ENCODE measurements at regions not wholly inside any gene's neighbourhood (a gene's known extent, or its start where the extent isn't known, plus 50 kb on each side); places are given as distances from the start of the nearest gene placed in this dataset.

- DNase-seq (ENCODE audit: low read depth), result no peak
These were observed 253.7 kb downstream of the AASDHPPT start for GRCh38 chr11:106331176-106331575.

GRCh38 chr11:106333678-106334077 lies 256.2 kb downstream of the AASDHPPT start:
- no peak for DNase-seq (ENCODE audit: low read depth)

GRCh38 chr11:106344394-106344793 lies 266.9 kb downstream of the AASDHPPT start:
- no peak for DNase-seq (ENCODE audit: low read depth)

DNA sequence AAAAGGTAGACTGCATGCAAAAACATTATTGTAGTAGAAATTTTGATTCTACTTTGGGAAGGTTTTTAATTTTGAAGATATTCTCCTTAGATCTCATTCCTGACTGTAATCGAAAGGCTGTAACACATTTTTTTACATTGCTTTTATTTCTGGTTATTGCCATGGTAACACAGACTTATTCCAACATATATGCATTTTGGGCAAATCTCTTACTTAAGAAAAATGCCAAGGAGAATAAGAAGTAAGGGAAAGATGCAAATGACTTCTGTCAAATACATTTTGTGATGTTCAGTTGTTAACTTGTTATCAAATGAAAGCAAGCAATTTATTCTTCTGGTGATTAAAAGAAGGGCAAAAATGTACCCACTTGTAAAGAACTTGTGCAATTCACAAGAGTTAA lies 267.5 kb downstream of the AASDHPPT start:
- no peak for DNase-seq (ENCODE audit: low read depth)

DNA sequence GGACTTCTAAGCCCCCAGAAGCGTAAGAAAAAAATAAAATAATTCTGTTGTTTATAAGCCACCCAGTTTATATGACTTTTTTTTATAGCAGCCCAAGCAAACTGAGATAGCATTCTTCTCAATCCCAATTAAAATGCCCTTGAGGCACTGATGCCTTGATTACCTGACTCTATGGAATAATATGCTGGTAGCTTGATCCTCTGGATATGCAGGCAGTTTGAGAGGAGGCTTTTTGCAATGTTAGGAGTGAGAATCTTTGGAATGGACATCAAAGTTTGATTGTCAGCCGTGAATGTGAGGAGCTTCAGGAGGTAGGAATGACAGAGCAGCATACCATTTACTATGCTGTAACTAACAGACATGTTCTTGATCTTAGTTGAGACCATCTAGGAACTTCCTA lies 275.6 kb downstream of the AASDHPPT start:
- DNase-seq (ENCODE audit: low read depth), result no peak

- no peak for DNase-seq (ENCODE audit: low read depth)
These were observed 291.8 kb downstream of the AASDHPPT start for GRCh38 chr11:106369224-106369623.

DNA sequence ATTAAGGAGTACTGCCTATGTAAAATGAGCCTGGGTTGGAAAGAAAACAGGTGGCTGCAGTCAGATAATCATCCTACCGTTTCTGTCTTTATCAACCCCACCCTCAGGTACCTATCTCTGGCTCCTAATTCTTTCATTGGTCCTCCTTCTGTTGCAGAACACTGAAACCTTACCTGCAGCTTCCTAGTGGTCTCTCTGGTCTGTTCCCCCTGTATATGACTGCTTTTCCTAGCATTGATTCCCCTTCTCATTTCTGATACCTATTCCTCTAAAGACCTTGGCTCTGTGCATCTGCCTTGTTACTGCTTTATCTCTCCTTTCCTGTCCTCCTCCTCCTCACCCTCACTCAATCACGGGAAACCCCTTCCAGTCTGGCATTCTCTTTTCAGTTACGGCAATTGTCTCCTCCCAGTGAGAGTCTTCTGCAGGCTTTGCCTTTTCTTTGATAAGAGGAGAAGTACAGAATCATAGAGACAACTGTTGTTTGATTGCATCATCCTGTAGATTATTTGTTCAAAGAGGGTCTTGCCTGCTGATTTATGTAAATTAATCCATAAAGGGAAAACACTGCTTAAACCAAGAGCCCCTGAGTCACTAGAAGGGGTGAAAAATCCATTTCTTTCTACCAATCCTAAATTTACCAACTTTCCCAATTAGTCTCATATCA lies 301.2 kb downstream of the AASDHPPT start:
- no peak for DNase-seq (ENCODE audit: low read depth)

DNA sequence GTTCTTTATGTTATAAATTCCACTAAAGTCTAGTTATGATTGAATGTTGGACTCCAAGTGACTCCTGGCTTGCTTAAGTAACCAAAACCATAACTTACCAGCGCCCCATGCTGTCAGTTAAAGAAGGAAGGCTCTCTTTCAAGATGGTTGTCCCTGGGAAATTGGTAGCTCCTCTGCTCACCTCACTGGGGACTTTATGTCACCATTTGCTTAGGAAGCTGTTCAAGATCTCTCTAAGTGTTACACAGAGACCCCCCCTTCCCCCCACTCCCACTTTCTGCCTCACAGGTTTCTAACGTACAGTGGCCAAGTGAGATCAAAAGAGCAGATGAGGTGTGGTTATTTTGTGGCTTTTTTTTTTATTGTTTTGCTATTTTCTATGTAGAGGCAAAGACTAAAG lies 301.8 kb downstream of the AASDHPPT start:
- DNase-seq (ENCODE audit: low read depth), result no peak

DNA sequence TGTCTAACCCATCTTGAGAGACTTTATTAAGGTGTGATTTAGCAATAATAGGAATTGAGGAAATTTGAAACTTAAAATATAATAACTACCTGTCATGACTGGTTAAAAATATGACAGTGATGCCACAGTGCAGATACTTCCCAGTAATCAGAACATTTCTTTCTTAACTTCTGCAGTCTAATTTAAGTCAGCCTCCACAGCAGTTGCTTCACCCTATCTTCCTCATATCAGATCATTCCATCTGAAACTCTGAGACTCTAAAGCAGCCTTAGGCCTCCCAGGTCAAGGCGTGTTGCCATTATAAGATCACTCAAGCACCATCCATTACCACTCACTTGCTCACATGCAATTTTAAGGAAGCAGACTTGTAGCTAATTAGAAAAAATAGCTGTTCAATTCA lies 302.2 kb downstream of the AASDHPPT start:
- DNase-seq (ENCODE audit: low read depth), result no peak

- no peak for DNase-seq (ENCODE audit: low read depth)
These were observed 304.4 kb downstream of the AASDHPPT start for GRCh38 chr11:106381895-106382294.

- no peak for DNase-seq (ENCODE audit: low read depth)
These were observed 307.0 kb downstream of the AASDHPPT start for GRCh38 chr11:106384429-106384828.

DNA sequence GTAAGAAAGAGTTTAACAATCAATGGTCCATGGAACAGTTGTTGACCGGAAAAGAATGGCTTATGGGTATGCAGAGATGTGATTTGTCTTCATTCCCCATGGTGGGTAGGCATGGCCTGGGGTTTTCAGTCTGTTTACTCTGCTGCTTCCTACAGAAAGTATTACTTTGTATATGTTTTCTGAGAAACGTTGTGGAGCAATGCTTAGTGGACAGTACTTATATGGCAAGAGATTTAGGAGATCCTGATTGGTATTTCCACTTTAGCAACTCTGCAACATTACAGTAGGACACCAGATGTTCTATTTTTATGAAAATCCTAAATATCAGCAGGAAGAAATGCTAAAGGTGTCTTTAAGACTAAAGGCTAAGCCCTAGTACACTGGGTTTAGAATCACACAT lies 309.1 kb downstream of the AASDHPPT start:
- no peak for DNase-seq (ENCODE audit: low read depth)

- no peak for DNase-seq (ENCODE audit: low read depth)
These were observed 311.6 kb downstream of the AASDHPPT start for GRCh38 chr11:106389101-106389500.

DNA sequence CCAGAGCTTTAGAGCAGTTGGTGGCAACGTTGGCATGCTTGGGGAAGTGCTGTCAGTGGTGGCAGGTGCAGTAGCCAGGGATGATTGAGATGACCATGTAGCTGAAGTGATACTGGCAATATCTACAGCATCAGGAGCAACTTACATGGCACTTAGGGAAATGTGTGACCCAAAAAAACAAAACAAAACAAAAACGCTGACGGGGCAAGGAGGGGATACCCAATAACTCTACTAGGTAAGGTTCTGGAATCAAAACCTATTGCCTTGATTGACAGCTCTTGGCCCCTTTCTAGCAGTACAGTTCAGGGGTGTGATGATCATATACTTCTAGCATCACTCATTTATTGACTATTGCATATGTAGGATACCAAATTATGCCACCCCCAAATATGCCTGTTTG lies 312.6 kb downstream of the AASDHPPT start:
- DNase-seq (ENCODE audit: low read depth), result no peak

DNA sequence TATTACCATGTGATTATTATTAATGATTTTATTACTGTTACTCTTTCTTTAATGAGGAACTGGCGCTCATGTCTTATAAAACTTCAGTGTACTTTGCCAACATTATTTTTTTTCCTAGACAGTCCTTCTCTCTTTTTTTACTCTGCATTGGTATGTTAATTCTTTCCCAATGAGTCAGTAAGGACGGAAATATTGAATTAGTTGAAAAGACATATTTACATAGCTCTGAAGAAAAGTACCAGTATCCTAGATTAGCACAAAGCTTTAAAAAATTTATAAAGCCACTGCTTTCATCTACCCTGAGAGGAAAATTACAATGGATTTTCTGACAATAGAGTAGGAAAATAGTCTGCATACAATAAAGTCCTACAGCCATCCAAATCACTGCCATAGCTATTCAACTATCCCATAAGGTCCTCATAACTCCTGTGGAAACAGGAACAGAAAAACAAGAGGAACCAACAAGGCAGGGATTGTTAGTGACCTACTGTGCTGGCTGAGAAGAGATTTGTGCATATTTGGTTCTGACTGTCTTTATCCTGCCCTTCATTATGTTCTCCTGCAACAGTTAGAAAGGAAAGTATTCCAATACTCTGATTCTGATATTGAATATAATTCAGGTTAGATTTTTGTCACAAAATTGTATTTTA lies 314.4 kb downstream of the AASDHPPT start:
- peak; percentile 60 for DNase-seq (ENCODE audit: low read depth)

GRCh38 chr11:106395716-106396349 lies 318.4 kb downstream of the AASDHPPT start:
- no peak for DNase-seq (ENCODE audit: low read depth)

- DNase-seq (ENCODE audit: low read depth), result no peak
These were observed 320.5 kb downstream of the AASDHPPT start for GRCh38 chr11:106397787-106398501.

DNA sequence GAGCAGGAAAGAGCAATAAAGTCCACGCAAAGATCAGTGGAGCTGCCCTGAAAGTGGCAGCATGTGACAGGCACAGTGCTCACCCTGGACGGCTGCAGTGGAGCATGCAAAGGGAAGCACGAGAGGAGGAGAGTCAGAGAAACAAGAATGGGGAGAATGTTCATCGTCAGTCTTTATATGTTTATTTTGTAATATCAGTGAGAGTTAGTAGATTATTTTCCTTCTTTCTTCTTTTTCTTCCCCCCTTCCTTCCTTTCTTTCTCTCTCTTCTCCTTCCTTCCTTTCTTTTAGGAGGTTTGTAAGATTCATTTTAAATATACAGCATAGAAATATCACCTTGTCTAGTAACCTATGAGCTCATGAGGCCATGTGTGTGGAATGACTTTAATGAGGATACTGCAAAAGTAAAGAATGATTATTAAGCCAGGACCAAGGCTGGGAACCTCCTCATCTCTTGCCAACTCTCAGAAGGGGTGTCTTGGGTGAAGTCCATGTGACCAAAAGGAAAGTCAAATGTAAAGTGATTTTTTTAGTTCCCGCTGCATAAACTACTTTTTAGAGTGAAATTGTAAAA lies 321.1 kb downstream of the AASDHPPT start:
- no peak for DNase-seq (ENCODE audit: low read depth)

DNA sequence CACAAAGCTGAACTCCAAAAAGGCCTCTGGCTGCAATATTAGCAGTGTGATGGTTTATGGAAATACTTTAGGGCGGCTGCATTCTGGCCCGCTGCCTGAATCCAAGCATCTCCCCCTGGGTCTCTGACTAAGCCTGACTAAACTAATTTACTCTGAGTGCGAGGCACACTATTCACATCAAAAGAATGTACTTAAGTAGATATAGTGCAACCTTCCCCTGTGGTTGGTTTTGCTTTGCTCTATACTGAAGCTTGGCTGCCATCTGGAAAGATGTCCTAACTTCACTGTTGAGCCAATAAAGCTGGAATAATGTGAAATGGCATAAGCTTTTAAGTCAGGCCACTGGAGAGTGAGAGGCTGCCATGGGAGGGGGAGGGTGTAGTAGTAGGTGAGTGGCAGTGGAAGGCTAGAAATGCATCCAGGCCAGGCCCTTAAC lies 321.6 kb downstream of the AASDHPPT start:
- peak; percentile 96 for DNase-seq (ENCODE audit: low read depth)

DNA sequence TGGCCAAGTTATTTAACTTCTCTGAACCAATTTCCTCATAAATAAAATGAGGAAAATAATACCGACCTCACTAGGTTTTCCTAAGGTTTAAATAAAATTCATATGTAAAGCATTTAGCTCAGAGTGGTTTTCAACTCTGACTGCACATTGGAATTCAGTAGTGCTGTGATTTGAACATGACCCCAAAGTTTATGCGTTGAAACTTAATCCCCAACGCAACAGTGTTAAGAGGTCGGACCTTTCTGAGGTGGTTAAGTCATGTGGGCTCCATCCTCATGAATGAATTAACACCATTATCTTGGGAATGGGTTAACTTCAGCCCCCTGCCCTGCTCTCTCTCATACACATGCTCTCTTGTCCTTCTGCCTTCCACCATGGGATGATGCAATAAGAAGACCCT lies 322.2 kb downstream of the AASDHPPT start:
- no peak for DNase-seq (ENCODE audit: low read depth)

- DNase-seq (ENCODE audit: low read depth), result no peak
These were observed 323.6 kb downstream of the AASDHPPT start for GRCh38 chr11:106400949-106401570.

DNA sequence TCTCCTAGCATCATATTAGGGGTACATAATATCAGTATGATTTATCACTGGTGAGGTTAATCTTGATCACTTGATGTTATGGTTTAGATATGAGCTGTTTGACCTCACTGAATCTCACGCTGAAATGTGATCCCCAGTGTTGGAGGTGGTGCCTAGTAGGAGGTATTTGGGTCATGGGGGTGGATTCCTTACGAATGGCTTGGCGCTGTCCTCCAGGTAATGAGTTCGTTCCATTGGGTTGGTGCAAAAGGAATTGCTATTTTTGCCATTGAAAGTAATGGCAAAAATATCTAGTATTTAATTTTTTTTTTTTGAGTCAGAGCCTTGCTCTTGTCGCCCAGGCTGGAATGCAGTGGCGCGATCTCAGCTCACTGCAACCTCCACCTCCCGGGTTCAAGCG lies 326.3 kb downstream of the AASDHPPT start:
- DNase-seq (ENCODE audit: low read depth), result no peak

Measured in HS-5 (cell line).